Left lung (tissue), 4 donors: ENCODE measurements at regions not wholly inside any gene's neighbourhood (a gene's known extent, or its start where the extent isn't known, plus 50 kb on each side); places are given as distances from the start of the nearest gene placed in this dataset.
A peak's percentile ranks its signal among the peaks of the same experiment; 100 is the strongest.

Experiments used
- ATAC-seq: fragments of 200-7000 bp; cut with Tn5 transposase; one replicate; pipeline ENCODE4 v1.9.1; 2020; ENCODE audit warnings: moderate library complexity
- DNase-seq, 4 donors: peaks; one replicate each; pipeline ENCODE4 v3.0.0-alpha.2; 2013 to 2020
- H3K27ac ChIP-seq, 2 donors: fragments of 200-600 bp; sonication (generic) in 1 of 2; one replicate each; pipeline versions ENCODE4 v1.5.0 to v1.8.0; 2020 to 2021
- H3K27me3 ChIP-seq, 2 donors: fragments of 200-600 bp; sonication (generic) in 1 of 2; one replicate each; pipeline versions ENCODE4 v1.5.0 to v1.8.0; 2020 to 2021
- H3K36me3 ChIP-seq, 2 donors: fragments of 200-600 bp; sonication (generic) in 1 of 2; one replicate each; pipeline versions ENCODE4 v1.5.0 to v1.8.0; 2020 to 2021
- H3K4me1 ChIP-seq, 2 donors: fragments of 200-600 bp; one replicate each; pipeline ENCODE4 v1.8.0; 2021
- H3K4me3 ChIP-seq, 2 donors: fragments of 200-600 bp; sonication (generic) in 1 of 2; one replicate each; pipeline versions ENCODE4 v1.5.0 to v1.8.0; 2020 to 2021; ENCODE audit warnings: mild to moderate bottlenecking in 1 of 2
- H3K9me3 ChIP-seq, 2 donors: fragments of 200-600 bp; sonication (generic) in 1 of 2; one replicate each; pipeline versions ENCODE4 v1.5.0 to v1.8.0; 2020 to 2021
- intact Hi-C, 2 donors: fragments of 100-400 bp; cut with DNase I; formaldehyde crosslinking; loops; one replicate each; pipeline versions ENCODE4 v1.11.2 to v1.14.2; 2022
- TF ChIP-seq, protein P1 (sequence below), 2 donors: fragments of 200-600 bp; sonication (generic) in 1 of 2; IDR thresholded peaks; one replicate each; pipeline versions ENCODE4 v1.5.0 to v1.8.0; 2021; ENCODE audit warnings: antibody characterized with exemption in 2 of 2
- donor health status: DM: no; HTN: yes; CAD: no.
- donor health status: DM: no; HTN: no; CAD: no.

GRCh38 chr11:45036733-45037132, 86.0 kb upstream of the TP53I11 start:
- H3K36me3 ChIP-seq, result no peaks in the 10 kb centered on the region
- H3K27me3 ChIP-seq, result no peaks in the 10 kb centered on the region
- no peak overlapping the region for H3K4me3 ChIP-seq
- TF ChIP-seq, protein P1, sequence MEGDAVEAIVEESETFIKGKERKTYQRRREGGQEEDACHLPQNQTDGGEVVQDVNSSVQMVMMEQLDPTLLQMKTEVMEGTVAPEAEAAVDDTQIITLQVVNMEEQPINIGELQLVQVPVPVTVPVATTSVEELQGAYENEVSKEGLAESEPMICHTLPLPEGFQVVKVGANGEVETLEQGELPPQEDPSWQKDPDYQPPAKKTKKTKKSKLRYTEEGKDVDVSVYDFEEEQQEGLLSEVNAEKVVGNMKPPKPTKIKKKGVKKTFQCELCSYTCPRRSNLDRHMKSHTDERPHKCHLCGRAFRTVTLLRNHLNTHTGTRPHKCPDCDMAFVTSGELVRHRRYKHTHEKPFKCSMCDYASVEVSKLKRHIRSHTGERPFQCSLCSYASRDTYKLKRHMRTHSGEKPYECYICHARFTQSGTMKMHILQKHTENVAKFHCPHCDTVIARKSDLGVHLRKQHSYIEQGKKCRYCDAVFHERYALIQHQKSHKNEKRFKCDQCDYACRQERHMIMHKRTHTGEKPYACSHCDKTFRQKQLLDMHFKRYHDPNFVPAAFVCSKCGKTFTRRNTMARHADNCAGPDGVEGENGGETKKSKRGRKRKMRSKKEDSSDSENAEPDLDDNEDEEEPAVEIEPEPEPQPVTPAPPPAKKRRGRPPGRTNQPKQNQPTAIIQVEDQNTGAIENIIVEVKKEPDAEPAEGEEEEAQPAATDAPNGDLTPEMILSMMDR (IDR thresholded peaks at IDR 0.05), result no peak
- no peaks in the 10 kb centered on the region for H3K4me1 ChIP-seq
- no peak for DNase-seq
- no peak for ATAC-seq
- no peak overlapping the region for H3K27ac ChIP-seq
- H3K9me3 ChIP-seq, result peaks cover 0 to 13% of the 10 kb centered on the region in 2 donors
- intact Hi-C loops, result no loop called here

DNA sequence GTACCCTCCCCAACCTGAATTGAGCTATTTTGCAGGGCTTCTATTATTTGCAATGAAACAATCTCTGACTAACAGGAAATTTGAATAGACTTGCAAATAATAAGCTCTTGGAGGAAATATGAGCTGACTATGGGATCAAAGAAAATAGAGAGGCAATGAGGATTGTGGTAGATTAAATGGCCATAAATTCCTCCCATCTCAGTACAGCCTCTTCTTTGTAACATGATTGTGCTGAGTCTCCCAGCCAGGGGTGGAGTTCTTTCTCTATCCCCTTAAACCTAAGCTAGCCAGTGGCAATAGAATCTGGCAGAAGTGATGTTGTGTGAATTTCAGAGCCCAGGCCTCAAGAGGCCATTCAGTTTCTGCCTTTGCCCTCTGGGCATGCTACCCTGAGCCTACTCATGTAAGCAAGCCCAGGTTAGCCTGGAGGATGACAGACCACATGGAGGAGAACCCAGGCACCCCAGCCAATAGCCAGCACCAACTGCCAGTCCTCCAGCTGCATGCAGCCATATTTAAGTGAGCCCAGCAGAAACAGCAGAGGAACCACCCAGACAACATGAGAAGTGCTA, 86.8 kb upstream of the TP53I11 start:
- no peak for DNase-seq
- intact Hi-C loops, result no loop called here

DNA sequence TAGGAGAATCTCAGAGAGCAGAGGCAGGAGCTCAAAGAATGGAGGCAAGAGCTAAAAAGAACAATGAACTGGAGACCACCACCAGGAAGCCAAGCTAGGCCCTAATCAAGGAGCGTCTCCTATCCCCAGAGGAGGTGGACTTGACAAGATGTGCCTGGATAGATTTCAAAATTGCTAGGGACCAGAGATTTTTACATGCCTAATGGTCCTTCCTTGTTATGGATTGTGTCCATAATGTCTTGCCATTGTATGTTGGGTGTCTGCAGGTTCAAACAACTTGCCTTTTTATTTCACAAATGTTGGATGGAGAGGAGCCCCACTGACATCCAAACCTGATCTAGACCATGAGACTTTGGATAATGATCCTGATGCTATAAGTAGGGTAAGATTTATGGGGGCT, 88.2 kb upstream of the TP53I11 start:
- Histone ChIP-seq H3K4me3 (no peak overlapping the region), H3K27me3 (no peaks in the 10 kb centered on the region), H3K4me1 (no peaks in the 10 kb centered on the region), H3K36me3 (no peaks in the 10 kb centered on the region), H3K9me3 (peaks cover 0 to 13% of the 10 kb centered on the region in 2 donors), H3K27ac (no peak overlapping the region)
- no peak for DNase-seq
- TF ChIP-seq, protein P1 (IDR thresholded peaks at IDR 0.05), result no peak
- intact Hi-C loops, result no loop called here
- no peak for ATAC-seq

More for the DNA sequence above, 86.8 kb upstream of the TP53I11 start:
- TF ChIP-seq, protein P1 (IDR thresholded peaks at IDR 0.05), result no peak
- Histone ChIP-seq H3K36me3 (no peaks in the 10 kb centered on the region), H3K4me1 (no peaks in the 10 kb centered on the region), H3K27me3 (no peaks in the 10 kb centered on the region), H3K27ac (no peak overlapping the region), H3K4me3 (no peak overlapping the region), H3K9me3 (peaks cover 0 to 13% of the 10 kb centered on the region in 2 donors)
- ATAC-seq, result no peak

GRCh38 chr11:45041596-45041995, 90.9 kb upstream of the TP53I11 start:
- H3K9me3 ChIP-seq, result peaks cover 0 to 13% of the 10 kb centered on the region in 2 donors

GRCh38 chr11:45042560-45042959, 91.9 kb upstream of the TP53I11 start:
- H3K4me3 ChIP-seq, result no peak overlapping the region
- no peak overlapping the region for H3K27ac ChIP-seq
- TF ChIP-seq, protein P1 (IDR thresholded peaks at IDR 0.05), result no peak
- peaks cover 9 to 22% of the 10 kb centered on the region in 2 donors for H3K4me1 ChIP-seq
- H3K27me3 ChIP-seq, result no peaks in the 10 kb centered on the region
- no peaks in the 10 kb centered on the region for H3K36me3 ChIP-seq
- peak; percentile 22 for ATAC-seq
- intact Hi-C loops, result no loop called here
- H3K9me3 ChIP-seq, result peaks cover 0 to 13% of the 10 kb centered on the region in 2 donors
- DNase-seq, result no peak

More at GRCh38 chr11:45041596-45041995, 90.9 kb upstream of the TP53I11 start:
- H3K27ac ChIP-seq, result no peak overlapping the region
- no peak overlapping the region for H3K4me3 ChIP-seq
- peaks cover 8 to 15% of the 10 kb centered on the region in 2 donors for H3K4me1 ChIP-seq
- no peaks in the 10 kb centered on the region for H3K27me3 ChIP-seq
- H3K36me3 ChIP-seq, result no peaks in the 10 kb centered on the region
- TF ChIP-seq, protein P1 (IDR thresholded peaks at IDR 0.05), result no peak
- ATAC-seq (no peak), DNase-seq (no peak)
- intact Hi-C loops, result no loop called here
